Nephron progenitor cell (in vitro differentiated cells): ENCODE measurements at regions not wholly inside any gene's neighbourhood (a gene's known extent, or its start where the extent isn't known, plus 50 kb on each side); places are given as distances from the start of the nearest gene placed in this dataset.
"Not testable (repeated sequence)": the region's sequence is repeated elsewhere in the genome, so short reads cannot be mapped to it uniquely, and the experiment has no call there.

Source experiments
- DNase-seq: peaks from one replicate; pipeline ENCODE4 v3.0.0; 2021
- H3K27ac Mint-ChIP-seq: 2 replicates; pipeline ENCODE4 v1.8.0; 2021; ENCODE audit warnings: mild to moderate bottlenecking, moderate library complexity, mixed read lengths
- H3K27me3 Mint-ChIP-seq: 2 replicates; pipeline ENCODE4 v1.8.0; 2021; ENCODE audit warnings: mild to moderate bottlenecking, low read depth, mixed read lengths; ENCODE audit not compliant: poor library complexity
- H3K36me3 Mint-ChIP-seq: 2 replicates; pipeline ENCODE4 v1.8.0; 2021; ENCODE audit warnings: low read depth, mixed read lengths
- H3K4me1 Mint-ChIP-seq: 2 replicates; pipeline ENCODE4 v1.8.0; 2021; ENCODE audit warnings: mixed read lengths
- H3K4me3 Mint-ChIP-seq: 2 replicates; pipeline ENCODE4 v1.8.0; 2021; ENCODE audit warnings: mild to moderate bottlenecking, moderate library complexity, mixed read lengths
- H3K9me3 Mint-ChIP-seq: 2 replicates; pipeline ENCODE4 v1.8.0; 2021; ENCODE audit warnings: mild to moderate bottlenecking, moderate library complexity, mixed read lengths
- TF ChIP-seq, protein P1 (sequence below): fragments of 200-600 bp; sonication (generic); IDR thresholded peaks from 2 replicates; pipeline ENCODE4 v1.5.0; 2021; ENCODE audit warnings: antibody characterized with exemption

GRCh38 chr2:89829828-89830227 lies 1138.4 kb downstream of the RPIA start:
- no peaks in the 10 kb centered on the region for H3K9me3 Mint-ChIP-seq
- H3K27ac Mint-ChIP-seq, result no peak overlapping the region
- TF ChIP-seq, protein P1, sequence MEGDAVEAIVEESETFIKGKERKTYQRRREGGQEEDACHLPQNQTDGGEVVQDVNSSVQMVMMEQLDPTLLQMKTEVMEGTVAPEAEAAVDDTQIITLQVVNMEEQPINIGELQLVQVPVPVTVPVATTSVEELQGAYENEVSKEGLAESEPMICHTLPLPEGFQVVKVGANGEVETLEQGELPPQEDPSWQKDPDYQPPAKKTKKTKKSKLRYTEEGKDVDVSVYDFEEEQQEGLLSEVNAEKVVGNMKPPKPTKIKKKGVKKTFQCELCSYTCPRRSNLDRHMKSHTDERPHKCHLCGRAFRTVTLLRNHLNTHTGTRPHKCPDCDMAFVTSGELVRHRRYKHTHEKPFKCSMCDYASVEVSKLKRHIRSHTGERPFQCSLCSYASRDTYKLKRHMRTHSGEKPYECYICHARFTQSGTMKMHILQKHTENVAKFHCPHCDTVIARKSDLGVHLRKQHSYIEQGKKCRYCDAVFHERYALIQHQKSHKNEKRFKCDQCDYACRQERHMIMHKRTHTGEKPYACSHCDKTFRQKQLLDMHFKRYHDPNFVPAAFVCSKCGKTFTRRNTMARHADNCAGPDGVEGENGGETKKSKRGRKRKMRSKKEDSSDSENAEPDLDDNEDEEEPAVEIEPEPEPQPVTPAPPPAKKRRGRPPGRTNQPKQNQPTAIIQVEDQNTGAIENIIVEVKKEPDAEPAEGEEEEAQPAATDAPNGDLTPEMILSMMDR, result no peak
- no peaks in the 10 kb centered on the region for H3K4me1 Mint-ChIP-seq
- H3K4me3 Mint-ChIP-seq, result no peak overlapping the region
- DNase-seq, result no peak
- peaks cover 24% of the 10 kb centered on the region for H3K36me3 Mint-ChIP-seq
- no peaks in the 10 kb centered on the region for H3K27me3 Mint-ChIP-seq

DNA sequence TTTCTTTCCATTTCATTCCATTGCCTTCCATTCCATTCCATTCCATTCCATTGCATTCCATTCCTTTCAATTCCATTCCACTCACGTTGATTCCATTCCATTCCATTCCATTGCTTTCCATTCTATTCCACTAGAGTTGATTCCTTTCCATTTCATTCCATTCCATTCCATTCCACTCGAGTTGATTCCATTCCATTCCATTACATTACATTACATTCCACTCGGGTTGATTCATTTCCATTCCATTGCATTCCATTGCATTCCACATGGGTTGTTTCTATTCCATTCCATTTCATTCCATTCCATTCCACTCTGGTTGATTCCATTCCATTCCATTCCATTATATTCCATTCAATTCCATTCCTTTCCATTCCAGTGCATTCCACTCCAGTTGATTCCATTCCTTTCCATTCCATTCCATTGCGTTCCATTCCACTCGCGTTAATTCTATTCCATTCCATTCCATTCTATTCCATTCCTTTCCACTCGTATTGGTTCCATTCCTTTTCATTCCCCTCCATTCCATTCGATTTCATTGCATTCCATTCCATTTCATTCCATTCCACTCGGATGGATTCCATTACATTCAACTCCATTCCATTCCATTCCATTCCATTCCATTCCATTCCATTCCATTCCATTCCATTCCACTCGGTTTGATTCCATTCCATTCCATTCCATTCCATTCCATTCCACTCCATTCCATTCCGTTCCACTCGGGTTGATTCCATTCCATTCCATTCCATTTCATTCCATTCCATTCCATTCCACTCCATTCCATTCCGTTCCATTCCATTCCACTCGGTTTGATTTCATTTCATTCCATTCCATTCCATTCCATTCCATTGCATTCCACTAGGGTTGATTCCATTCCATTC lies 1139.1 kb downstream of the RPIA start:
- DNase-seq, H3K27ac Mint-ChIP-seq, H3K4me1 Mint-ChIP-seq, H3K4me3 Mint-ChIP-seq, H3K27me3 Mint-ChIP-seq, H3K9me3 Mint-ChIP-seq: not testable (repeated sequence)
- peaks cover 24% of the 10 kb centered on the region for H3K36me3 Mint-ChIP-seq

- TF ChIP-seq, protein P1, result no peak
- peaks cover 36% of the 10 kb centered on the region for H3K36me3 Mint-ChIP-seq
- no peak overlapping the region for H3K27ac Mint-ChIP-seq
- no peaks in the 10 kb centered on the region for H3K27me3 Mint-ChIP-seq
- no peak overlapping the region for H3K4me3 Mint-ChIP-seq
- H3K4me1 Mint-ChIP-seq, result no peaks in the 10 kb centered on the region
- no peaks in the 10 kb centered on the region for H3K9me3 Mint-ChIP-seq
- DNase-seq, result no peak
These were observed 1140.4 kb downstream of the RPIA start for GRCh38 chr2:89831641-89832498.

- TF ChIP-seq, protein P1, result no peak
- Mint-ChIP-seq H3K9me3 (no peaks in the 10 kb centered on the region), H3K27me3 (no peaks in the 10 kb centered on the region), H3K27ac (no peak overlapping the region), H3K36me3 (peaks cover 46% of the 10 kb centered on the region), H3K4me3 (no peak overlapping the region), H3K4me1 (no peaks in the 10 kb centered on the region)
- DNase-seq, result no peak
These were observed 1141.8 kb downstream of the RPIA start for GRCh38 chr2:89833116-89833779.

GRCh38 chr2:89833780-89834117 lies 1142.3 kb downstream of the RPIA start:
- Mint-ChIP-seq H3K27me3 (peaks cover 2% of the 10 kb centered on the region), H3K9me3 (no peaks in the 10 kb centered on the region), H3K4me3 (no peak overlapping the region), H3K36me3 (peaks cover 51% of the 10 kb centered on the region), H3K27ac (no peak overlapping the region), H3K4me1 (no peaks in the 10 kb centered on the region)
- TF ChIP-seq, protein P1, result no peak
- no peak for DNase-seq

DNA sequence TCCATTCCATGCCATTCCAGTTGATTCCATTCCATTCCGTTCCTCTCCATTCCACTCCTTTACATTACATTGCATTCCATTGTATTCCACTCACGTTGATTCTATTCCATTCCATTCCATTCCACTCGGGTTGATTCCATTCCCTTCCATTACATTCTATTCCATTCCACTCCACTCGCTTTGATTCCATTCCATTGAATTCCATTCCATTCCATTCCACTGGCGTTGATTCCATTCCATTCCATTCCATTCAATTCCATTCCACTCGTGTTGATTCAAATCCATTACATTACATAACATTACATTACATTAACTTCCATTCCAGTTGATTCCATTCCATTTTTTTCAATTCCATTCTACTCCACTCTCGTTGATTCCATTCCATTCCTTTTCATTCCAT lies 1142.8 kb downstream of the RPIA start:
- Mint-ChIP-seq H3K27me3 (peaks cover 2% of the 10 kb centered on the region), H3K9me3 (no peaks in the 10 kb centered on the region), H3K4me1 (no peaks in the 10 kb centered on the region), H3K36me3 (peaks cover 54% of the 10 kb centered on the region), H3K4me3 (no peak overlapping the region), H3K27ac (no peak overlapping the region)
- TF ChIP-seq, protein P1, result no peak
- DNase-seq, result no peak

DNA sequence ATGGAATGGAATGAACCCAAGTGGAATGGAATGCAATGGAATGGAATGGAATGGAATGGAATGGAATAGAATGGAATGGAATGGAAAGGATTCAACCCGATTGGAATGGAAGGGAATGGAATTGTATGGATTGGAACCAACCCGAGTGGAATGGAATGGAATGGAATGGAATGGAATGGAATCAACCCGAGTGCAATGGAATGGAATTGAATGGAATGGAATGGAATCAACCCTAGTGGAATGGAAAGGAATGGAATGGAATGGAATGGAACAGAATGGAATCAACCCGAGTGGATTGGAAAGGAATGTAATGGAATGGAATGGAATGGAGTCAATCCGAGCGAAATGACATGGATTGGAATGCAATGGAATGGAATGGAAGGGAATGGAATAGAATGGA lies 1144.9 kb downstream of the RPIA start:
- not testable (repeated sequence) for DNase-seq, H3K9me3 Mint-ChIP-seq, H3K4me1 Mint-ChIP-seq, H3K4me3 Mint-ChIP-seq, H3K27me3 Mint-ChIP-seq, H3K27ac Mint-ChIP-seq
- H3K36me3 Mint-ChIP-seq, result peaks cover 45% of the 10 kb centered on the region
